ENCODE measurements at regions not wholly inside any gene's neighbourhood (a gene's known extent, or its start where the extent isn't known, plus 50 kb on each side); places are given as distances from the start of the nearest gene placed in this dataset.

DNA sequence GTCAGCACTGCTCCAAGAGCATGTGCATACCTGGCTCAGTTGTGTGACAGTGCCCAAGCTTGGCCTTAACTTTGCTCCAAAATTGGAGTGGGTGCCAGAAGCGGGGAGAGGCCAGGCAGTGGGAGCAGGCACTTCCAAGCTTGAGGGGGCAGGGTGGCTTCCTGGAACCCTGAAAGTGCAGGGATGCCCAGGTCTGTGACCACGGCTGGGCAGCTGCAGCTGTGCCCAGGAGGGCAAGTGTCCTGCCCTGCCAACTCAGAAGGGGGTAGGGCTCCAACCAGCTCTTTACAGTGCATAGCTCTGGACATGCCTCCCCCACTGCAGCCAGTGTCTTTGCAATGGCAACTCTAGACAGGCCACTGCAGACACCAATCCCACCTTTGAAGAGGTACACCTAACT, 478.6 kb downstream of the OTOL1 start:
- H3K36me3 Mint-ChIP-seq (ENCODE audit: low read depth) = no peaks in the 10 kb centered on the region
- H3K27me3 Mint-ChIP-seq = no peaks in the 10 kb centered on the region
- H3K4me1 Mint-ChIP-seq = no peaks in the 10 kb centered on the region
- no peak overlapping the region for H3K4me3 Mint-ChIP-seq
- no peaks in the 10 kb centered on the region for H3K9me3 Mint-ChIP-seq
- no peak overlapping the region for H3K27ac Mint-ChIP-seq
- no peak for ATAC-seq (replicated peaks)

DNA sequence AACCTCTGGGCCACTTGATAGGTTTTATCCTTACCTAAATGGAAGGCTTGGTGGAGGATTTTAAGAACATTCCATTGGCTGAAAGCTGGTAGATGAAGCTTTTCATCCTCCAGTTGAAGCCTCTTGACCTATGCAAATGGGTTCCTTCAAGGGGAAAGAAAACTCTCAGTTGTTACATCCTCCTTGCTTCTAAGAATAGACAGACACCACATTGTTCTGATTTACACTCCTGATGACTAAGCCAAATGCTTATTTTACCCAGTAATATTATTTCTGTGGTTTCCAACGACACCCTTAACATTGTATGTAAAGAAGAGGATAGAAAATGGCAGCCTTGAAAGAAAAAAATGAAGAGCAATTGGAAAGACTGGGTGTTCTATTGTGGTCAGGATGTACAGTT, 480.5 kb downstream of the OTOL1 start:
- H3K27me3 Mint-ChIP-seq = no peaks in the 10 kb centered on the region
- no peak for ATAC-seq (replicated peaks)
- H3K27ac Mint-ChIP-seq = no peak overlapping the region
- H3K9me3 Mint-ChIP-seq = no peaks in the 10 kb centered on the region
- H3K4me1 Mint-ChIP-seq = no peaks in the 10 kb centered on the region
- H3K36me3 Mint-ChIP-seq (ENCODE audit: low read depth) = no peaks in the 10 kb centered on the region
- H3K4me3 Mint-ChIP-seq = no peak overlapping the region

DNA sequence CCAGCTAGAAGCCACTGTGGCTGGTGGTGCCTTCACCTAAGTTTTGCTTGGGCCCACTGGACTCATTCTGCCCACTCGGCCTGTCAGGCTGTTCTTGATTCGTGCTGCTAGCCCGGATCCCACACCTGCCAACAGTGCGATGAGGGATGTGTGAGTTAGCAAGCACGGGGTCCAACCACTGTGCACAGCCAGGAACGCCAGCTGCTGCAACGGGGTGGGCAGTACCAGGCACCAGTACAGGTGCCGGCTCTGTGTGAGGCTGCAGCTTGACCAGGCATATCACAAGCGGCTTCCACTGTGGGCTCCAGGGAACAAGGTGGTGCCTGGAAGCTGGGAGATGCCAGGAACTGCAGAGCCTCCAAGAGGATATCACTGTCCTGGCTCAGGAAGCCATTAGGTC, 481.2 kb downstream of the OTOL1 start:
- Mint-ChIP-seq H3K9me3 (no peaks in the 10 kb centered on the region), H3K27ac (no peak overlapping the region), H3K4me1 (no peaks in the 10 kb centered on the region), H3K27me3 (no peaks in the 10 kb centered on the region), H3K36me3 (ENCODE audit: low read depth) (no peaks in the 10 kb centered on the region), H3K4me3 (no peak overlapping the region)
- no peak for ATAC-seq (replicated peaks)

DNA sequence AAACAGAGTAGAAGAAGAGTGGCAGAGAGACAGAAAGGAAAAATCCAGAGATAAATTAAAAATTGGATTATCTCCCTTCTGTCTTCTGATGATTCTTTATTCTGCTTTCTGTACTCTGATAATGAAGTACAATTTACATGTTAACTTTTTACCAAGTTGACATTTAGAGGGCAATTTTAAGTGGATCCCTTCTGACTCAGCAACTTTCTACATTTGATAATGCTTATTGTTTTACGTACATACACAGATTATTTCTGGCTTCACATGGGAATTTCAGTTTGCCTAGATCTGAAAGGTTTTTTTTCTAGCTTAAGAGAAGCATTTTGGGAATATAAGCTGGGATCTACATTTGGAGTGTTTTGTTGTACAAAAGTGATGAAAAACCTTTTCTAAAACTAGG, 491.3 kb downstream of the OTOL1 start:
- no peak for ATAC-seq (replicated peaks)
- no peak overlapping the region for H3K4me3 Mint-ChIP-seq
- no peaks in the 10 kb centered on the region for H3K4me1 Mint-ChIP-seq
- H3K27me3 Mint-ChIP-seq = no peaks in the 10 kb centered on the region
- no peaks in the 10 kb centered on the region for H3K36me3 Mint-ChIP-seq (ENCODE audit: low read depth)
- H3K27ac Mint-ChIP-seq = no peak overlapping the region
- peaks cover 10% of the 10 kb centered on the region for H3K9me3 Mint-ChIP-seq

DNA sequence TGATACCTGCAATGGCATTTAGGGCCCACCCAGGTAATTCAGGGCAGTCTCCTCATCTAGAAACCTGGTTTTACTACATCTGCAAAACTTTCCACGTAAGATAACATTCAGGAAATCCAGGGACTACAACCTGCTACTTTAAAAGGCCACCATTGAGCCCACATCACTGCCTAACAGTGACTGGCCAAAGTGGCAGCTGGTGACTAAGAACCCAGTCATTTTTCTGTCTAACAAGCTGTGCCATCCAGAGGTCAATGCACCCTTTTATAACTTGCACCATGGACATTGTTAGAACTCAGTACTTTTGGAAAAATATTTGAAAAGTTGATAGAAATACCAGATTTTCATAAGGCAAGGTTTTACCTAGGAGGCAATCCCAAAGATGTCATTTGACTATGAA, 492.4 kb downstream of the OTOL1 start:
- H3K27me3 Mint-ChIP-seq = no peaks in the 10 kb centered on the region
- no peak overlapping the region for H3K27ac Mint-ChIP-seq
- no peak overlapping the region for H3K4me3 Mint-ChIP-seq
- peaks cover 10% of the 10 kb centered on the region for H3K9me3 Mint-ChIP-seq
- H3K4me1 Mint-ChIP-seq = no peaks in the 10 kb centered on the region
- no peaks in the 10 kb centered on the region for H3K36me3 Mint-ChIP-seq (ENCODE audit: low read depth)
- no peak for ATAC-seq (replicated peaks)

DNA sequence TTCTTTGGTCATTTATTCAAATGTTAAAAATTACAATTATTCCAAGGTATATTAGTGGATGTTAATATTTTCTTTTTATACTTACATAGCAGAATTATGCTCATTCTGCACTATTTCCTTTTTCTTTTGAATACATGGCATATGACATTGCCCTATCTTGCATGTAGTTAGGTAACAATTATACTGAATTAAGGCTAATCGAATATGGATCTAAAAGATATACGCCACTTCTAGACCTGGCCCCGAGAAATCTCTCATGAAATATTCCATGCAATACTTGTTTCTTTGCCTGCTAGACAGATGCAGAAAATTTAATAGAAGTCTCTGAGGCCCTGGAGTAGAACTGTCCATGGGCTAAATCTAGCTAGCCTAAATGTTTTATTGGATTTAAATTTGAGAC, 493.4 kb downstream of the OTOL1 start:
- Mint-ChIP-seq H3K27ac (no peak overlapping the region), H3K4me1 (no peaks in the 10 kb centered on the region), H3K9me3 (peaks cover 10% of the 10 kb centered on the region), H3K36me3 (ENCODE audit: low read depth) (no peaks in the 10 kb centered on the region), H3K4me3 (no peak overlapping the region), H3K27me3 (no peaks in the 10 kb centered on the region)
- ATAC-seq (replicated peaks) = no peak

DNA sequence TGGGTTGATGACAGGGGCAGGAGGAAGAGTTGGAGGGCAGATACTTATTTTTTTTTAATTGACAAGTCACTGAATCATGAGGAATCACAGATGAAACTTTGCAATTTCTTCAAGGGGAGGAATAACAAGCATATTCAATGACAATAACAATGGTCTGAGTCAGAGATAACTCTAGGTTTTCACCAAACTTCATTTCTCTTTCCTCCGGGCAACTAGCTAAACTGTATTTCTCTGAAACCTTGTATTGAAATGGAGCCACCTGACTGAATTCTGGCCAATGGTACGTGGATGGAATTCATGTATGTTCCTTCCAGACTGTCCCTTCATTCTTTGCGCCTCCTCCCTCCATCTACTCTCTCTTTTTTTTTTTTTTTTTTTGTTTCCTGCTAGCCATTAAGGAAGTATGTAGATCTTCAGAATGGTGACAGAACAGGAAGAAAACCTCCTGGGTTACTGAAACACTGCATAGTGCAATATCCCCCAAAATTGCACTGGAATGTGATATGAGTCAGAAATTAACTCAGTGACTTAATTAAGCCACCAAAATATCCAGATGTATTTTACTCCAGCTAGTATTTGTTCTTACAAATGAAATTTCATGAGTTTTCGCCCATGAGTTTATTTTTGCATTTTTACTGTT, 495.4 kb downstream of the OTOL1 start:
- peaks cover 10% of the 10 kb centered on the region for H3K9me3 Mint-ChIP-seq
- no peaks in the 10 kb centered on the region for H3K27me3 Mint-ChIP-seq
- H3K4me1 Mint-ChIP-seq = no peaks in the 10 kb centered on the region
- no peak overlapping the region for H3K4me3 Mint-ChIP-seq
- no peaks in the 10 kb centered on the region for H3K36me3 Mint-ChIP-seq (ENCODE audit: low read depth)
- no peak overlapping the region for H3K27ac Mint-ChIP-seq
- no peak for ATAC-seq (replicated peaks)

DNA sequence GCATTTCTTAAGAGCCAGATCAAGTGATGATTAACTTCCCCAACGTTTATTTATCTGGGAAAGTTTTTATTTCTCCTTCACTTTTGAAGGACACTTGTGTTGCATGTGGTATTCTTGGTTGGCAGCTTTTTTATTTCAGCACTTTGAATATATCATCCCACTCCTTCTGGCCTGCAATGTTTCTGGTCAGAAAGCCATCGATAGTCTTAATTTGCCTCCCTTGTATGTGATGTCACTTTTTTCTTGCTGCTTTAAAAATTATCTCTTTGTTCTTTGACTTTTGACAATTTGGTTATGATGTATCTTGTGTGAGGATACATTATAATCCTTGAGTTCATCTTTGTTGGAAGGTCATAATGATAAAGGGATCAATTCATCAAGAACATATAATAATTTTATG, 503.2 kb downstream of the OTOL1 start:
- Mint-ChIP-seq H3K27me3 (no peaks in the 10 kb centered on the region), H3K4me1 (no peaks in the 10 kb centered on the region), H3K4me3 (no peak overlapping the region), H3K27ac (no peak overlapping the region), H3K36me3 (ENCODE audit: low read depth) (no peaks in the 10 kb centered on the region), H3K9me3 (peaks cover 34% of the 10 kb centered on the region)
- ATAC-seq (replicated peaks) = no peak

DNA sequence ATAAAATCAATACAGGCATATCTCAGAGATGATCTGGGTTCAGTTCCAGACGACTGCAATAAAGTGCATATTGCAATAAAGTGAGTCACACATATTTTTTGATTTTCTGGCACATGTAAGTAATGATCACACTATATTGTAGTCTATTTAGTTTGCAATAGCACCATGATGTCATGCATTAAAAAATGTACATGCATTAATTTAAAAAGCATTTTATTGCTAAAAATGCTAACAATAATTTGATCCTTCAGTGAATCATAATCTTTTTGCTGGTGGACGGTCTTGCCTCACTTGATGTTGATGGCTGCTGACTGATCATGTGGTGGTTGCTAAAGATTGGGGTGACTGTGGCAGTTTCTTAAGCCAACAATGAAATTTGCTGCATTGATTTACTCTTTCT, 511.1 kb downstream of the OTOL1 start:
- no peak for ATAC-seq (replicated peaks)
- no peaks in the 10 kb centered on the region for H3K27me3 Mint-ChIP-seq
- peaks cover 7% of the 10 kb centered on the region for H3K9me3 Mint-ChIP-seq
- H3K36me3 Mint-ChIP-seq (ENCODE audit: low read depth) = no peaks in the 10 kb centered on the region
- H3K4me1 Mint-ChIP-seq = no peaks in the 10 kb centered on the region
- H3K27ac Mint-ChIP-seq = no peak overlapping the region
- H3K4me3 Mint-ChIP-seq = no peak overlapping the region

DNA sequence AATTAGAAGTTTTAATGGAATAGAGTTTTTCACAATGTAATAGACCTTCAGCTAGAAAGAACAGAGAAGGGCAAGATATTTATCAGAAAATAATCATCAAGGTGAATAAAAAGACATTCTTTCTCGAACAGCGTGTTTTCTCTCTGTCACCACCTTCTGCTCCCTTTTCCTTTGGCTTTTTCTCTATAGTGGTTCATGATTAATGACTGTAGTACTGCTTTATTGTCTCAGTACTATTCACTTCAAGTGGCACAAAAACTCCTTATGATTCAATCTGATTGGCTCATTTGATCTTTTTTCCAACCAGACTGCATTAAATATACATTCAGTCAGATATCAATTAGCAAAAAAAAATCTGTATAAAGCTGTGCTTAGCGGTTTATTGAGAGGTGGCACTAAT, 516.0 kb downstream of the OTOL1 start:
- no peak overlapping the region for H3K4me3 Mint-ChIP-seq
- no peaks in the 10 kb centered on the region for H3K36me3 Mint-ChIP-seq (ENCODE audit: low read depth)
- no peak overlapping the region for H3K27ac Mint-ChIP-seq
- ATAC-seq (replicated peaks) = no peak
- peaks cover 14% of the 10 kb centered on the region for H3K9me3 Mint-ChIP-seq
- no peaks in the 10 kb centered on the region for H3K27me3 Mint-ChIP-seq
- no peaks in the 10 kb centered on the region for H3K4me1 Mint-ChIP-seq

DNA sequence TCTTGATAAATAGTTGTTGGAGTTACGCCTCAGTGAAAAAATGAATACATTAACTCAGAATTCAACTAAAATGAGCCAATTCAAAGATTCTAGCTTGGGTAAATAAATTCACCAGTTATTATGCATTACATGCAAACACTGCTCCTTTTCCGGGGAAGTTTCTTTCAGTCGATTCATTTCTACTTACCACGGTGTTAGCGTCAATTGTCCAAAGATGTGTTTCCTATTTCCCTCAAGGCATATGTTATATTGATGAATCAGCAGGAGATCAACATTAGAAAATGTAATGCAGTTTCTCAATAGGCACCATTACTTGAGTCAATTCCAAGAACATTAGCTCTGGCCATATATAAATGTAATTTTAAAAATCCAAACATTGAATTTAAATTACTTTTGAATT, 517.7 kb downstream of the OTOL1 start:
- Mint-ChIP-seq H3K27me3 (no peaks in the 10 kb centered on the region), H3K4me1 (no peaks in the 10 kb centered on the region), H3K27ac (no peak overlapping the region), H3K9me3 (peaks cover 19% of the 10 kb centered on the region), H3K36me3 (ENCODE audit: low read depth) (no peaks in the 10 kb centered on the region), H3K4me3 (no peak overlapping the region)
- ATAC-seq (replicated peaks) = no peak

DNA sequence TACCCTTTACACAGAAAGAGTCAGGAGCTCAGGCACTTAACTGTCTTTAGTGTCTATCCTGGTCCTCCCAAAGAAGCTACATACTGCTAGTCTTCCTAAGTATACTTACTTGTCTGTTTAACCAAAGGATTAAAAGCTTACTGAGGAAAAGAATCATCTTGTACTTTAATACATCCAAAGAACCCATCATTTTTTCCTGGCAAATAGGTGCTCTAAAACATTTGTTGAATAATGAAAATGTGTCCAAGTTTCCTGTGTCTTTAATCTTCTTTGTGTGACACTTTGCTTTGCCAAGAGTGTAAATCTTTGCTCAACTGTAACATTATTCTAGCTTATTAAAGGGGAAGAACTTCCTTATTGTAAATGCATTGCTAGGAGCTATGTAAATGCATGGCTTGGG, 519.2 kb downstream of the OTOL1 start:
- Mint-ChIP-seq H3K27ac (no peak overlapping the region), H3K4me1 (no peaks in the 10 kb centered on the region), H3K9me3 (peaks cover 16% of the 10 kb centered on the region), H3K4me3 (no peak overlapping the region), H3K27me3 (no peaks in the 10 kb centered on the region), H3K36me3 (ENCODE audit: low read depth) (no peaks in the 10 kb centered on the region)
- no peak for ATAC-seq (replicated peaks)

DNA sequence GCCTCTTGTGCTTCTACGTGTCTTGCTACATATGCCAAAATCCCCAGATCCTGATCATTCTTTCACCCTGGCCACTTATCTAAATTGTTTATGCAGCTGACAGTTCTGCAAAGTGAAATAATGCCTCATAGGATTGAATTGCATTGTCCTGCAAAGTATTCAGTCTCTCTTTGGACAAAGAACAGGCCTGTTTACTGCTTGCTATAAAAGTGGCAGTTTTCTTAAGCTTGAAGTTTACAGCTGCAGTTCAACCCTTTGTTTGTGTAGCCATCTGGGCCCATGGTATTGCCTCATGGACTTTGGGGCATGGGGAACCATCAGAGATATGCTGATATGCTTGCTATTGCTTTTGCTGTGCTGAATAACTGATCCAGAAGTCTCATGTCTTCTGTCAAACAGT, 523.2 kb downstream of the OTOL1 start:
- Mint-ChIP-seq H3K27ac (no peak overlapping the region), H3K4me1 (no peaks in the 10 kb centered on the region), H3K27me3 (no peaks in the 10 kb centered on the region), H3K9me3 (peaks cover 10% of the 10 kb centered on the region), H3K4me3 (no peak overlapping the region), H3K36me3 (ENCODE audit: low read depth) (no peaks in the 10 kb centered on the region)
- no peak for ATAC-seq (replicated peaks)

DNA sequence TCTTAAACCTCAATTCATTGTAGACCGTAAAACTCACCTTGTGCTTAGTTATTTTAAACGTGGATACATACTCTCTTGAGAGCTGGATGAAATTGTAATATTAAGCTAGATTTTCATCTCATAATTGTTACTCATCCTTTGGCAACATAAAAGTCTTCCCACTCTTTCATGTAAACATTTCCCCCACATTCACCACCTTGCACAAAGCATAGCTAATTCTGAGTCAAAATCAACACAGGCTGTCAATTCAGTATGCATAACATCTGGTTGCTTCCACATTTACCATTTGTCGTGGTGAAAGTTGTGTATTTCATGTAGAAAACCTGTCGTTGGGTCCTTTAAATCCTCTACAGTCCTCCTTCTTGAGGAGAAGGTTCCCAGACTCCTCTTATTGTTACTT, 524.6 kb downstream of the OTOL1 start:
- Mint-ChIP-seq H3K4me1 (no peaks in the 10 kb centered on the region), H3K36me3 (ENCODE audit: low read depth) (no peaks in the 10 kb centered on the region), H3K9me3 (peaks cover 9% of the 10 kb centered on the region), H3K27me3 (no peaks in the 10 kb centered on the region), H3K4me3 (no peak overlapping the region), H3K27ac (no peak overlapping the region)
- no peak for ATAC-seq (replicated peaks)

DNA sequence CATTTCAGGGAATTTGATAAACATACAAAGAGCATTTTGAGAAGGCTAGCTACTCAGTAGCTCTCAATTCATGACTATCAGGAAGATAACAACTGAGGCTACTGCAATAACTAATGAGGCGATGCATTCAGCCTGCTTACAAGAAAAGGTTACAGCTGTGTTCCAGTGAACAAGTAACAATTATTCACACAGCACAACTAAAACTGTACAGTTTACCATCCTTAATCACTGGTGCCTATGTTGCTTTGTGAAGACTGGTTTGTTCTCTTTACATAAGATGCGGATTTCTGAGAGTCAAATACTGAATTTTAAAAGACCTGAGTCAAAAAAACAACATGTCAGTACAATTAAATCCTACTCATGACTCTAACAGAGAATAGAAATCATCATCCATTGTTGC, 526.3 kb downstream of the OTOL1 start:
- no peak for ATAC-seq (replicated peaks)
- H3K4me3 Mint-ChIP-seq = no peak overlapping the region
- no peaks in the 10 kb centered on the region for H3K27me3 Mint-ChIP-seq
- peaks cover 12% of the 10 kb centered on the region for H3K9me3 Mint-ChIP-seq
- H3K27ac Mint-ChIP-seq = no peak overlapping the region
- no peaks in the 10 kb centered on the region for H3K4me1 Mint-ChIP-seq
- H3K36me3 Mint-ChIP-seq (ENCODE audit: low read depth) = no peaks in the 10 kb centered on the region

DNA sequence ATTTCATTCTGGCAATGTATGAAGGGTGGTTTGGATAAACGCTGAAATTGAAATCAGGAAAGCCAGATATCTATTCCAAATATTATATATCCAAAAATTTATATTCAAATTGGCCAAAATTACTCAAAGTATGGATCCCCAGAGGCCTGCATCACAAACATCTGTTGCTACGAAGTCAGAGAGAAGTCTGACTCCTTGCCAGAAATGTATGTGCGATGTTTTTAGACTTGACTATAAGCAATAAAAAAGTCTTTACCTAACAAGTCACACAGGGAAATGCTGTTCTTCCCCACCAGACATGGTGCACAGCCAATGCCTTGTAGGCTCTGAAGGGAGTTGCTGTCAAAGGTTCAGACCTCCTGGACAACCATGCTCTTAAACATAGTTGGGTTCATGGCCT, 533.1 kb downstream of the OTOL1 start:
- no peaks in the 10 kb centered on the region for H3K27me3 Mint-ChIP-seq
- H3K27ac Mint-ChIP-seq = no peak overlapping the region
- no peak for ATAC-seq (replicated peaks)
- no peaks in the 10 kb centered on the region for H3K4me1 Mint-ChIP-seq
- H3K36me3 Mint-ChIP-seq (ENCODE audit: low read depth) = no peaks in the 10 kb centered on the region
- H3K4me3 Mint-ChIP-seq = no peak overlapping the region
- peaks cover 27% of the 10 kb centered on the region for H3K9me3 Mint-ChIP-seq

Data from activated T-helper 17 cell treated with anti-CD3 and anti-CD28 coated beads, Interleukin-2, amount 50 U/mL, for 72 hours (primary cell).